Gastroesophageal sphincter (tissue), 3 donors: ENCODE measurements at regions not wholly inside any gene's neighbourhood (a gene's known extent, or its start where the extent isn't known, plus 50 kb on each side); places are given as distances from the start of the nearest gene placed in this dataset.

ENCODE experiments used
- CTCF ChIP-seq, 4 experiments: fragments of 200-600 bp in 2 of 4; fragments of 450-650 bp in 2 of 4; sonication (generic) in 1 of 4; IDR thresholded peaks; one replicate each; pipeline ENCODE4 v1.5.1; 2017 to 2019; ENCODE audit warnings: antibody characterized with exemption in 4 of 4, mild to moderate bottlenecking in 2 of 4, moderate library complexity in 2 of 4
- POLR2A ChIP-seq, 2 donors: fragments of 450-650 bp; IDR thresholded peaks; one replicate each; pipeline ENCODE4 v1.6.1; 2017; ENCODE audit warnings: antibody characterized with exemption in 2 of 2, mild to moderate bottlenecking in 2 of 2, moderate library complexity in 1 of 2
- POLR2AphosphoS5 ChIP-seq: sonication (generic); formaldehyde crosslinking; IDR thresholded peaks from one replicate; pipeline ENCODE4 v1.6.1; 2017; ENCODE audit warnings: antibody characterized with exemption

GRCh38 chr9:129414993-129415941, 205.6 kb downstream of the C9orf50 start:
- no peak for TF ChIP-seq CTCF (IDR thresholded peaks at IDR 0.05)
- TF ChIP-seq POLR2AphosphoS5 = no peak
- TF ChIP-seq POLR2A (IDR thresholded peaks at IDR 0.05) = no peak
